K562 (cell line): ENCODE measurements at regions not wholly inside any gene's neighbourhood (a gene's known extent, or its start where the extent isn't known, plus 50 kb on each side); places are given as distances from the start of the nearest gene placed in this dataset.
"Not testable (repeated sequence)": the region's sequence is repeated elsewhere in the genome, so short reads cannot be mapped to it uniquely, and the experiment has no call there.

ENCODE experiments used
- ATAC-seq: fragments of 200-7000 bp; cut with Tn5 transposase; 3 replicates; pipeline ENCODE4 v1.9.1; 2020; ENCODE audit warnings: moderate library complexity
- BruUV-seq: library from RNA; stranded (reverse); fragments of 400-500 nt; replicated peaks from 2 replicates; lab custom pipeline; 2021; lab: Mats Ljungman, UMichigan
- CTCF ChIA-PET: fragments of 300-600 bp; formaldehyde crosslinking; extraction: SDS; loops from one replicate; lab custom pipeline; 2021; ENCODE audit warnings: low intra/inter-chr PET ratio; lab: Yijun Ruan, JAX
- POLR2A ChIA-PET: fragments of 300-600, 350-650 bp; sonication (Branson Sonifier 250); formaldehyde crosslinking; extraction: SDS; loops from one replicate; lab custom pipeline; 2021; ENCODE audit warnings: antibody characterized with exemption, inconsistent platforms; lab: Yijun Ruan, JAX
- DNase-seq, 4 experiments: peaks; one replicate each; pipeline versions ENCODE4 v3.0.0 to v3.0.0-alpha.2; 2011 to 2018; ENCODE audit warnings: low spot score in 3 of 4, mixed read lengths in 3 of 4; ENCODE audit errors: extremely low read depth in 1 of 4
- FAIRE-seq: peaks from 2 replicates; lab custom pipeline; 2011; peaks lifted over from hg19 to GRCh38; lab: Jason Lieb, UNC
- H2AFZ ChIP-seq: 2 replicates; pipeline ENCODE4 v1.6.0; 2011; ENCODE audit warnings: low read depth, low read length, control low read depth, inconsistent platforms
- H3K27ac ChIP-seq: fragments of 200-600 bp; 3 replicates; pipeline ENCODE4 v1.8.0; 2011; ENCODE audit warnings: low read depth, mild to moderate bottlenecking, control low read depth, inconsistent platforms, low read length, moderate library complexity, mixed read lengths; ENCODE audit errors: extremely low read depth
- H3K27me3 ChIP-seq, 2 experiments: fragments of 300-600 bp in 1 of 2; 2 replicates in 1 of 2; 3 replicates in 1 of 2; pipeline versions ENCODE4 v1.6.0 to v1.8.0; 2011; ENCODE audit warnings: inconsistent platforms in 2 of 2, low read length in 2 of 2, mild to moderate bottlenecking in 1 of 2, mixed read lengths in 1 of 2, moderate library complexity in 1 of 2; ENCODE audit not compliant: control insufficient read depth in 2 of 2, insufficient read depth in 2 of 2
- H3K36me3 ChIP-seq: fragments of 300-600 bp; 3 replicates; pipeline ENCODE4 v1.8.0; 2011; ENCODE audit warnings: mild to moderate bottlenecking, low read length, inconsistent platforms; ENCODE audit not compliant: control insufficient read depth, insufficient read depth
- H3K4me1 ChIP-seq, 2 experiments: fragments of 200-600 bp in 1 of 2; replicated peaks in 1 of 2; 2 replicates in 1 of 2; 3 replicates in 1 of 2; pipeline versions ENCODE4 v1.5.1 to v1.8.0; 2011; ENCODE audit warnings: inconsistent platforms in 2 of 2, low read length in 2 of 2, mild to moderate bottlenecking in 1 of 2, mixed read lengths in 1 of 2, moderate library complexity in 1 of 2; ENCODE audit not compliant: control insufficient read depth in 2 of 2, insufficient read depth in 2 of 2
- H3K4me2 ChIP-seq: 2 replicates; pipeline ENCODE4 v1.6.1; 2011; ENCODE audit warnings: low read length, control low read depth, inconsistent platforms, mixed read lengths; ENCODE audit not compliant: insufficient read depth
- H3K4me3 ChIP-seq: fragments of 200-600 bp; sonication (generic), shearing (Covaris generic); 2 replicates; pipeline ENCODE4 v1.5.1; 2016; ENCODE audit warnings: control low read depth, inconsistent platforms
- H3K79me2 ChIP-seq: fragments of 200-600 bp; 3 replicates; pipeline ENCODE4 v1.8.0; 2011; ENCODE audit warnings: low read length, inconsistent platforms; ENCODE audit not compliant: control insufficient read depth, insufficient read depth
- H3K9ac ChIP-seq, 2 experiments: 2 replicates each; pipeline versions ENCODE4 v1.6.0 to v1.6.1; 2011; ENCODE audit warnings: low read depth in 2 of 2, low read length in 2 of 2, control low read depth in 1 of 2, inconsistent platforms in 1 of 2, mild to moderate bottlenecking in 1 of 2, mixed read lengths in 1 of 2; ENCODE audit not compliant: insufficient read depth in 1 of 2
- H3K9me1 ChIP-seq: one replicate; pipeline ENCODE4 v1.6.0; 2011; ENCODE audit warnings: inconsistent platforms, mild to moderate bottlenecking, low read length, moderate library complexity; ENCODE audit not compliant: control insufficient read depth, insufficient read depth
- H3K9me3 ChIP-seq: replicated peaks from 2 replicates; pipeline ENCODE4 v1.5.1; 2011; ENCODE audit warnings: low read depth, low read length, inconsistent platforms; ENCODE audit not compliant: control insufficient read depth, insufficient read depth
- H4K20me1 ChIP-seq: replicated peaks from 2 replicates; pipeline ENCODE4 v1.6.1; 2011; ENCODE audit warnings: low read length, inconsistent platforms, mixed read lengths; ENCODE audit not compliant: control insufficient read depth, insufficient read depth
- WGBS: fragments of 100-300 bp; shearing (Covaris generic); methylation state at CpG from one replicate; pipeline ENCODE4 v1.1.6; 2016; ENCODE audit warnings: low coverage, mixed read lengths; ENCODE audit not compliant: insufficient coverage; ENCODE audit errors: missing lambda C conversion rate; 5-methylcytosine and 5-hydroxymethylcytosine counted together
- in situ Hi-C: fragments of 300-500 bp; cut with MboI; formaldehyde crosslinking; loops from 4 replicates; pipeline ENCODE4 v1.15.0; 2018; ENCODE audit warnings: inconsistent platforms, mixed read lengths
- intact Hi-C: fragments of 100-400 bp; cut with micrococcal nuclease; formaldehyde crosslinking; loops from 2 replicates; pipeline ENCODE4 v1.14.2; 2022

DNA sequence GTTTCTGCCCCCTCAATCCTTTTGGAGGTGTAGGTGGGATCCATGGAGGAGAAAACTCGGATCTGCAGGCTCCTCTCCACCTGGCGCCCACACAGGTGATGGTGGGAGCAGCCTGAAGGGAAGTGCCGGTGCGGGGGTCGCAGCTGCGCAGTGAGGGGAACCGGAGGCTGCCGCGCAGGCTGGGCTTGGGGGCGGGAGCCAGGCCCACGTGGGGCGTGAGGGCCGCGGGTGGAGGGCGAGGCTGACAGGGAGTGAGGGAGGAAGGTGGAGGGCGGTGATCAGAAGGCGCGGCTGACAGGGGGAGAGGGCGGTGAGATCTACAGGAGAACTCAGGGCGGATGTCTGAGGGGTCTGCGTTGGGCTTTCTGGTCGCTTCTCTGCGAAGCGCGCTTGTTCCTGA lies 414.7 kb upstream of the NPAP1 start:
- H3K9me1 ChIP-seq, POLR2A ChIA-PET, ATAC-seq, H3K27ac ChIP-seq, FAIRE-seq, H3K4me1 ChIP-seq, H3K36me3 ChIP-seq, H3K27me3 ChIP-seq, H3K9ac ChIP-seq, H3K9me3 ChIP-seq, H3K4me3 ChIP-seq, DNase-seq, H4K20me1 ChIP-seq, CTCF ChIA-PET, H3K79me2 ChIP-seq, H2AFZ ChIP-seq, H3K4me2 ChIP-seq, BruUV-seq, intact Hi-C loops: not testable (repeated sequence)
- WGBS: 3% methylated on average over 5 of the region's 25 CpGs
- in situ Hi-C loops: loop anchor here (5.0 kb wide), 1 partner anchor 159 kb away; no protein-coding TSS in a partner anchor

DNA sequence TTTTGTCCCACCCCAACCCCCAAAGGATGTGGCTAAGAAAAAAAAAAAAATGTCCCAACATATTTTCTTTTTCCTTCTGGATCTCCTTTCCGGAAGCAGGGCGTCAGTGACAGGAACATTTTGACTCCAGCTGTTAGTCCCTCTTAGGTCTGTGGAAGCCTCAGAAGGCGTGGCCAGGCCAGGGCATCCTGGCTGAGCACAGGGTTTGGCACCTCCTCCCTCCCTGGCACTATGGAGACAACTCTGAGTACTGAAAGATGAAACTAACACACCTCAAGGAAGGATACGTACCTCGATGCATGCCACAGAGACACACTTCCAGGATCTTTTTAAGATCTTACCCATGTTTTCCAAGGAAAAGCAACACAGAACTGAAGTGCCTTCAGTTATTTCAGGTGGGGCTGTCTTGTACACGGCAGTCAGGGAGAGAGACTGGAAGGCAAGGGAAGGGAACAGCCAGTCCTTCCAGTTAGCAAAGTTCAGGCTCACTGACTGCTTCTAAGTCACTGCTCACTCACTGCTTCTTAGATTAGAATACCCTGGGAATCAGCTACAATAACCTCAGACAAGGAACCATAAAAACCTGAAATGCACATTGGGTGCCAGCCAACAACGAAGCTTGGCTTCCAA lies 406.9 kb upstream of the NPAP1 start:
- DNase-seq, FAIRE-seq, POLR2A ChIA-PET, H3K9me1 ChIP-seq, H3K4me3 ChIP-seq, ATAC-seq, H3K36me3 ChIP-seq, intact Hi-C loops, CTCF ChIA-PET, BruUV-seq, H2AFZ ChIP-seq, H3K27ac ChIP-seq, in situ Hi-C loops, H4K20me1 ChIP-seq, H3K9ac ChIP-seq, H3K4me1 ChIP-seq, H3K9me3 ChIP-seq, H3K27me3 ChIP-seq, H3K79me2 ChIP-seq, H3K4me2 ChIP-seq: not testable (repeated sequence)
- WGBS: 0% methylated on average over 7 of the region's 7 CpGs
